Smooth muscle cell (in vitro differentiated cells): ENCODE measurements at regions not wholly inside any gene's neighbourhood (a gene's known extent, or its start where the extent isn't known, plus 50 kb on each side); places are given as distances from the start of the nearest gene placed in this dataset.
A peak's percentile ranks its signal among the peaks of the same experiment; 100 is the strongest.

Source experiments
- DNase-seq: peaks from one replicate; lab custom pipeline; 2025; ENCODE audit not compliant: unreplicated experiment; lab: John Stamatoyannopoulos, UW
- H2AFZ ChIP-seq: fragments of 200-600 bp; sonication (generic); 2 replicates; pipeline ENCODE4 v1.6.0; 2016; ENCODE audit warnings: antibody characterized with exemption, low read depth, mild to moderate bottlenecking
- H3F3A ChIP-seq: fragments of 200-600 bp; sonication (generic); 2 replicates; pipeline ENCODE4 v1.6.0; 2017; ENCODE audit warnings: antibody characterized with exemption, low read depth
- H3K27ac ChIP-seq: fragments of 200-600 bp; sonication (generic); 2 replicates; pipeline ENCODE4 v1.5.1; 2016; ENCODE audit warnings: low read depth, mild to moderate bottlenecking
- H3K27me3 ChIP-seq: fragments of 200-600 bp; sonication (generic); 2 replicates; pipeline ENCODE4 v1.6.1; 2016; ENCODE audit warnings: low read depth, mild to moderate bottlenecking
- H3K36me3 ChIP-seq: fragments of 200-600 bp; sonication (generic); 2 replicates; pipeline ENCODE4 v1.5.1; 2016; ENCODE audit warnings: low read depth
- H3K4me1 ChIP-seq: fragments of 200-600 bp; sonication (generic); 2 replicates; pipeline ENCODE4 v1.5.1; 2016; ENCODE audit warnings: low read depth
- H3K4me2 ChIP-seq: fragments of 200-600 bp; sonication (generic); 2 replicates; pipeline ENCODE4 v1.6.0; 2016; ENCODE audit warnings: mild to moderate bottlenecking
- H3K4me3 ChIP-seq: fragments of 200-600 bp; sonication (generic); 2 replicates; pipeline ENCODE4 v1.5.1; 2016; ENCODE audit warnings: mild to moderate bottlenecking
- H3K79me2 ChIP-seq: fragments of 200-600 bp; sonication (generic); 2 replicates; pipeline ENCODE4 v1.6.0; 2016; ENCODE audit warnings: low read depth, mild to moderate bottlenecking
- H3K9ac ChIP-seq: fragments of 200-600 bp; sonication (generic); 2 replicates; pipeline ENCODE4 v1.6.0; 2016; ENCODE audit warnings: low read depth
- H3K9me3 ChIP-seq: fragments of 200-600 bp; sonication (generic); replicated peaks from 2 replicates; pipeline ENCODE4 v1.5.1; 2016; ENCODE audit warnings: low read depth
- H4K20me1 ChIP-seq: fragments of 200-600 bp; sonication (generic); 2 replicates; pipeline ENCODE4 v1.6.0; 2016; ENCODE audit warnings: low read depth
- CTCF ChIP-seq: fragments of 200-600 bp; sonication (generic); IDR thresholded peaks from 2 replicates; pipeline ENCODE4 v1.5.1; 2017; ENCODE audit warnings: borderline replicate concordance, mild to moderate bottlenecking, antibody characterized with exemption; ENCODE audit not compliant: insufficient read depth, poor library complexity, severe bottlenecking
- WGBS: methylation state at CpG from one replicate; pipeline ENCODE4 v1.1.7; 2016; ENCODE audit warnings: low lambda C conversion rate; 5-methylcytosine and 5-hydroxymethylcytosine counted together

- no peak overlapping the region for H2AFZ ChIP-seq
- WGBS: 42% methylated on average over 6 of the region's 6 CpGs
Measured at GRCh38 chr4:85420831-85421230, 54.1 kb upstream of the ARHGAP24 start.

GRCh38 chr4:85423431-85423830 is 51.5 kb upstream of the ARHGAP24 start:
- H3K4me1 ChIP-seq: no peaks in the 10 kb centered on the region
- no peak for DNase-seq
- H3K9me3 ChIP-seq: no peaks in the 10 kb centered on the region
- H3K79me2 ChIP-seq: no peaks in the 10 kb centered on the region
- no peak for TF ChIP-seq CTCF
- no peak overlapping the region for H3K9ac ChIP-seq
- no peak overlapping the region for H3K27ac ChIP-seq
- H4K20me1 ChIP-seq: no peaks in the 10 kb centered on the region
- no peaks in the 10 kb centered on the region for H3K36me3 ChIP-seq
- H3K27me3 ChIP-seq: no peaks in the 10 kb centered on the region
- no peak overlapping the region for H3K4me3 ChIP-seq
- H3K4me2 ChIP-seq: no peak overlapping the region
- 79% methylated on average over 2 of the region's 2 CpGs for WGBS
- H2AFZ ChIP-seq: no peak overlapping the region
- no peaks in the 10 kb centered on the region for H3F3A ChIP-seq

More at GRCh38 chr4:85420831-85421230, 54.1 kb upstream of the ARHGAP24 start:
- Histone ChIP-seq H3K4me3 (no peak overlapping the region), H3K4me2 (peak overlapping the region; percentile 3), H3K4me1 (no peaks in the 10 kb centered on the region), H3K27me3 (no peaks in the 10 kb centered on the region), H3K79me2 (no peaks in the 10 kb centered on the region), H3K9me3 (no peaks in the 10 kb centered on the region), H4K20me1 (no peaks in the 10 kb centered on the region), H3K36me3 (no peaks in the 10 kb centered on the region), H3F3A (no peaks in the 10 kb centered on the region), H3K27ac (no peak overlapping the region), H3K9ac (no peak overlapping the region)
- TF ChIP-seq CTCF: no peak
- no peak for DNase-seq
